H1 (cell line): ENCODE measurements at regions not wholly inside any gene's neighbourhood (a gene's known extent, or its start where the extent isn't known, plus 50 kb on each side); places are given as distances from the start of the nearest gene placed in this dataset.

Experiments used
- ZNF274 ChIP-seq: IDR thresholded peaks from 2 replicates; pipeline ENCODE4 v1.7.0; 2012; ENCODE audit warnings: low read length, borderline replicate concordance; ENCODE audit errors: extremely low read depth
- TF ChIP-seq, protein P1 (sequence below): fragments of 300-600 bp; sonication (generic); IDR thresholded peaks from 2 replicates; pipeline ENCODE4 v1.7.1; 2012; ENCODE audit warnings: low read length, moderate library complexity, mild to moderate bottlenecking, inconsistent platforms; ENCODE audit not compliant: insufficient replicate concordance

DNA sequence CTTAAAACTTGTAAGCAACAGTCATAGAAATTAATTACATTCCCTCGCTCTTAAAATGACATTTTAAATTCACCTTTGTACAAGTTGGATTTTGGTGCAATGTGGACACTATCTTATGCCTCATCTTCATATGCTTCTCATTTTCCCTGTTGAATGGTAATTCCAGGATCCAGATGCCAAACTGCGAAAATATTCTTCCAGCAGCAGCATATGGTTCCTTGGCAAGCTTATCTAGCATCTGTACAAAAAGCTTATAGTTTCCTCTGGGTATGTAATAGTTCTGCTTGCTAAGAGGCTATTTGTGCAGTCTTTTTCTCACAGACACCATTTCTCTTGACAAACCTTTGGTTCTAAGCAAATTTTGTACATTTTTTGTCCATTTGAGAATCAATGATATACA lies 2079.7 kb upstream of the AGA start (continued):
- TF ChIP-seq, protein P1, sequence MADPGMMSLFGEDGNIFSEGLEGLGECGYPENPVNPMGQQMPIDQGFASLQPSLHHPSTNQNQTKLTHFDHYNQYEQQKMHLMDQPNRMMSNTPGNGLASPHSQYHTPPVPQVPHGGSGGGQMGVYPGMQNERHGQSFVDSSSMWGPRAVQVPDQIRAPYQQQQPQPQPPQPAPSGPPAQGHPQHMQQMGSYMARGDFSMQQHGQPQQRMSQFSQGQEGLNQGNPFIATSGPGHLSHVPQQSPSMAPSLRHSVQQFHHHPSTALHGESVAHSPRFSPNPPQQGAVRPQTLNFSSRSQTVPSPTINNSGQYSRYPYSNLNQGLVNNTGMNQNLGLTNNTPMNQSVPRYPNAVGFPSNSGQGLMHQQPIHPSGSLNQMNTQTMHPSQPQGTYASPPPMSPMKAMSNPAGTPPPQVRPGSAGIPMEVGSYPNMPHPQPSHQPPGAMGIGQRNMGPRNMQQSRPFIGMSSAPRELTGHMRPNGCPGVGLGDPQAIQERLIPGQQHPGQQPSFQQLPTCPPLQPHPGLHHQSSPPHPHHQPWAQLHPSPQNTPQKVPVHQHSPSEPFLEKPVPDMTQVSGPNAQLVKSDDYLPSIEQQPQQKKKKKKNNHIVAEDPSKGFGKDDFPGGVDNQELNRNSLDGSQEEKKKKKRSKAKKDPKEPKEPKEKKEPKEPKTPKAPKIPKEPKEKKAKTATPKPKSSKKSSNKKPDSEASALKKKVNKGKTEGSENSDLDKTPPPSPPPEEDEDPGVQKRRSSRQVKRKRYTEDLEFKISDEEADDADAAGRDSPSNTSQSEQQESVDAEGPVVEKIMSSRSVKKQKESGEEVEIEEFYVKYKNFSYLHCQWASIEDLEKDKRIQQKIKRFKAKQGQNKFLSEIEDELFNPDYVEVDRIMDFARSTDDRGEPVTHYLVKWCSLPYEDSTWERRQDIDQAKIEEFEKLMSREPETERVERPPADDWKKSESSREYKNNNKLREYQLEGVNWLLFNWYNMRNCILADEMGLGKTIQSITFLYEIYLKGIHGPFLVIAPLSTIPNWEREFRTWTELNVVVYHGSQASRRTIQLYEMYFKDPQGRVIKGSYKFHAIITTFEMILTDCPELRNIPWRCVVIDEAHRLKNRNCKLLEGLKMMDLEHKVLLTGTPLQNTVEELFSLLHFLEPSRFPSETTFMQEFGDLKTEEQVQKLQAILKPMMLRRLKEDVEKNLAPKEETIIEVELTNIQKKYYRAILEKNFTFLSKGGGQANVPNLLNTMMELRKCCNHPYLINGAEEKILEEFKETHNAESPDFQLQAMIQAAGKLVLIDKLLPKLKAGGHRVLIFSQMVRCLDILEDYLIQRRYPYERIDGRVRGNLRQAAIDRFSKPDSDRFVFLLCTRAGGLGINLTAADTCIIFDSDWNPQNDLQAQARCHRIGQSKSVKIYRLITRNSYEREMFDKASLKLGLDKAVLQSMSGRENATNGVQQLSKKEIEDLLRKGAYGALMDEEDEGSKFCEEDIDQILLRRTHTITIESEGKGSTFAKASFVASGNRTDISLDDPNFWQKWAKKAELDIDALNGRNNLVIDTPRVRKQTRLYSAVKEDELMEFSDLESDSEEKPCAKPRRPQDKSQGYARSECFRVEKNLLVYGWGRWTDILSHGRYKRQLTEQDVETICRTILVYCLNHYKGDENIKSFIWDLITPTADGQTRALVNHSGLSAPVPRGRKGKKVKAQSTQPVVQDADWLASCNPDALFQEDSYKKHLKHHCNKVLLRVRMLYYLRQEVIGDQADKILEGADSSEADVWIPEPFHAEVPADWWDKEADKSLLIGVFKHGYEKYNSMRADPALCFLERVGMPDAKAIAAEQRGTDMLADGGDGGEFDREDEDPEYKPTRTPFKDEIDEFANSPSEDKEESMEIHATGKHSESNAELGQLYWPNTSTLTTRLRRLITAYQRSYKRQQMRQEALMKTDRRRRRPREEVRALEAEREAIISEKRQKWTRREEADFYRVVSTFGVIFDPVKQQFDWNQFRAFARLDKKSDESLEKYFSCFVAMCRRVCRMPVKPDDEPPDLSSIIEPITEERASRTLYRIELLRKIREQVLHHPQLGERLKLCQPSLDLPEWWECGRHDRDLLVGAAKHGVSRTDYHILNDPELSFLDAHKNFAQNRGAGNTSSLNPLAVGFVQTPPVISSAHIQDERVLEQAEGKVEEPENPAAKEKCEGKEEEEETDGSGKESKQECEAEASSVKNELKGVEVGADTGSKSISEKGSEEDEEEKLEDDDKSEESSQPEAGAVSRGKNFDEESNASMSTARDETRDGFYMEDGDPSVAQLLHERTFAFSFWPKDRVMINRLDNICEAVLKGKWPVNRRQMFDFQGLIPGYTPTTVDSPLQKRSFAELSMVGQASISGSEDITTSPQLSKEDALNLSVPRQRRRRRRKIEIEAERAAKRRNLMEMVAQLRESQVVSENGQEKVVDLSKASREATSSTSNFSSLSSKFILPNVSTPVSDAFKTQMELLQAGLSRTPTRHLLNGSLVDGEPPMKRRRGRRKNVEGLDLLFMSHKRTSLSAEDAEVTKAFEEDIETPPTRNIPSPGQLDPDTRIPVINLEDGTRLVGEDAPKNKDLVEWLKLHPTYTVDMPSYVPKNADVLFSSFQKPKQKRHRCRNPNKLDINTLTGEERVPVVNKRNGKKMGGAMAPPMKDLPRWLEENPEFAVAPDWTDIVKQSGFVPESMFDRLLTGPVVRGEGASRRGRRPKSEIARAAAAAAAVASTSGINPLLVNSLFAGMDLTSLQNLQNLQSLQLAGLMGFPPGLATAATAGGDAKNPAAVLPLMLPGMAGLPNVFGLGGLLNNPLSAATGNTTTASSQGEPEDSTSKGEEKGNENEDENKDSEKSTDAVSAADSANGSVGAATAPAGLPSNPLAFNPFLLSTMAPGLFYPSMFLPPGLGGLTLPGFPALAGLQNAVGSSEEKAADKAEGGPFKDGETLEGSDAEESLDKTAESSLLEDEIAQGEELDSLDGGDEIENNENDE = no peak
- TF ChIP-seq ZNF274 = no peak
- TF ChIP-seq, all 59 proteins: peak for 0
